HG02938 (cell line): ENCODE measurements at regions not wholly inside any gene's neighbourhood (a gene's known extent, or its start where the extent isn't known, plus 50 kb on each side); places are given as distances from the start of the nearest gene placed in this dataset.
A peak's percentile ranks its signal among the peaks of the same experiment; 100 is the strongest.

Experiments used
- ATAC-seq: cut with Tn5 transposase; IDR thresholded peaks from one replicate; pipeline ENCODE4 v1.9.1; 2021; ENCODE audit warnings: mild to moderate bottlenecking, moderate library complexity; ENCODE audit not compliant: unreplicated experiment

GRCh38 chr12:81819991-81820633 lies 61.0 kb upstream of the PPFIA2 start:
- no peak for ATAC-seq

- ATAC-seq = no peak
These were observed 56.5 kb upstream of the PPFIA2 start for GRCh38 chr12:81815611-81816010.

DNA sequence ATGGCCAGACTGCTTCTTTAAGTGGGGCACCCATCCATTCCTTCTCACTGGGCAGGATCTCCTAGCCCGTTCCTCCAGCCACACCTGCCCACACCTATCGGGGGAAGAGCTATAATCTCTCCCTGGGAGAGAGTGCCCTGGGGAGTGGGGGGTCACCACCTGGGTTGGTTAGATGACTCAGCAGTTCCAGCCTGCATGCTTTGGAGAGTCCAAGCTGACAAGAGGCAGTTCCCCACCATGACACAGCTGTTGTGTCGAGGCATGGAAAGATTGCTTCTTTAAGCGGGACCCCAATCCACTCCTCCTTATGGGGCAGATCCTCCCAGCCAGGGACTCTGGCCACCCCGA lies 52.6 kb upstream of the PPFIA2 start:
- no peak for ATAC-seq

GRCh38 chr12:81811061-81811777 lies 52.1 kb upstream of the PPFIA2 start:
- ATAC-seq = no peak

DNA sequence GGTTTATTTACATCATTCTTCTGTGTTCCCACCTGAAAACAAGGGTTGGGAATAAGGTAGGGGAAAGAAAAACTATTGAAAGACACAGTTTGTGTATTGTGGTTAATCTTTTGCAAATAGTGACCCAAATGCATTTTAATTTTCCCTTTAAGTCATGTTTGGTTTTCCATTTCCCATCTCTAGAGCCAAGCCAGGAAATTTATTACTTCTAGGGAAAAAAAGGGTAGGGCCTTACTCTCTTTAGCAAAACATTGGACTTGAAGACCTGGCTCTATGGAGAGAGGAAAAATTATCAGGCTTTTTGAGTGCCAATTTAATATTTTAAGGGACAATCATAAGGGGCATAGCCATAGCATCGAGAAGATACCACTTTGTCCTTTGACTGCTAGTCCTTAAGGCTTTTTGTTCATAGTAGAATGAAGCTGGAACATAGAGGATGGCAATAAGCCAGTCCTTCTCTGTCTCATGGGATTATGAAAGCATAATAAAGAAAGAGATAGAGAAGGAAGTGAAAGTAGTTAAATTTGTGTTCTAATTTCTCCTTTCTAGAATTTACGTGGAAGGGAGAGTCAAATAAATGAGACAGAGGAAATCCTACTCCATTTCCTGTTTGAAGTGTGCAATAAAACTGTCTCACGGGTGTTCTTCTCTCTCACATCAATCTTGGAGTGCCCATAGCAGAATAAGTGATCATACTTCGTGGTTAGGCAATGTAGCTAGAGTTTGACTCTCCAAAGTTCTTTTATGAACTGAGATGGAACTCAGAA lies 50.9 kb upstream of the PPFIA2 start:
- ATAC-seq = peak; percentile 85

DNA sequence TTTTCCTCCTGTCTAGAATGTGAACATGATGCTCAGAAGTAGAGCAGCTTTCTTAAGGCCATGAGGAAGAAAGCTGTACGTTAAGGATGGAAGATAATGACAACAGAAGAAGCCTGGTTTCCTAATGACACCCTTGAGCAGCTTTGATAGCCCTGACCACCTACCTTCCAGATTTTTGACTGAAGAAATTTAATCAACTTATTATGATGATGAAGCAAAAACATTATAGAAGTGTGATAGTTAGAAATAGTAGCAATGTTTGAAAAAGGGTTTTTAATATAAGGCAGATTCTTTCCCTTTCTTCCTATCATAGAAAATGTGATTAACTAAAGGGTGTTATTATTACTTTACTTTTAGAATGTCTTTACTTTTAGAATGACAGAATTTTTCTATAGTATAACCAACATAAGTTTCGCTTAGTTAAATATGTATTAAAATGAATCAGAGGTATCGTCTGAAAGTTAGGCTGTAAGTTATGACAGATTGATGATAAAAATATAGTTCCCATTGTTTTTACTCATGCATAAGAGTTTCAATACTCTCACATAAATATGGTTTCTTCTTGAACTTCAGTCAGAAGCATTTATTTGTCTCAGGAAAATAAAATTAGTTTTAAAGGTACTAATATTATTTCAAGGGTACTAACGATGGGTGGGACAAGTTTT lies 50.1 kb upstream of the PPFIA2 start:
- no peak for ATAC-seq
